Pancreas (tissue), 10 donors: ENCODE measurements at regions not wholly inside any gene's neighbourhood (a gene's known extent, or its start where the extent isn't known, plus 50 kb on each side); places are given as distances from the start of the nearest gene placed in this dataset.
"Not testable (repeated sequence)": the region's sequence is repeated elsewhere in the genome, so short reads cannot be mapped to it uniquely, and the experiment has no call there.

Experiments
- ATAC-seq, 4 donors: fragments of 200-7000 bp; cut with Tn5 transposase; one replicate each; pipeline versions ENCODE4 v1.8.0 to v1.9.1; 2020; ENCODE audit warnings: mild to moderate bottlenecking in 4 of 4, moderate library complexity in 4 of 4
- DNase-seq, 6 donors: peaks; one replicate each; pipeline ENCODE4 v3.0.0-alpha.2; 2020
- FAIRE-seq: peaks from 2 replicates; lab custom pipeline; 2012; peaks lifted over from hg19 to GRCh38; lab: Jason Lieb, UNC
- H3K27ac ChIP-seq, 4 donors: fragments of 200-600 bp; sonication (generic); 1 replicate in 3 of 4; 2 replicates in 1 of 4; pipeline versions ENCODE4 v1.5.0 to v1.8.0; 2020
- H3K27me3 ChIP-seq, 4 donors: fragments of 200-600 bp; one replicate each; pipeline ENCODE4 v1.8.0; 2021
- H3K36me3 ChIP-seq, 3 donors: fragments of 200-600 bp; sonication (generic) in 1 of 3; one replicate each; pipeline versions ENCODE4 v1.5.0 to v1.8.0; 2020 to 2021
- H3K4me1 ChIP-seq, 3 donors: fragments of 200-600 bp; one replicate each; pipeline ENCODE4 v1.8.0; 2021
- H3K4me3 ChIP-seq, 4 donors: fragments of 200-600 bp; sonication (generic) in 2 of 4; one replicate each; pipeline versions ENCODE4 v1.5.0 to v1.8.0; 2020 to 2021
- H3K9me3 ChIP-seq, 4 donors: fragments of 200-600 bp; one replicate each; pipeline ENCODE4 v1.8.0; 2021
- CTCF ChIP-seq, 4 donors: fragments of 200-600 bp; sonication (generic) in 3 of 4; IDR thresholded peaks; one replicate each; pipeline versions ENCODE4 v1.5.0 to v1.8.0; 2021; ENCODE audit warnings: antibody characterized with exemption in 4 of 4
- WGBS, 2 donors: extraction: QIAGEN DNeasy Blood & Tissue Kit; methylation state at CpG; one replicate each; pipeline ENCODE4 v1.1.7; 2013; 5-methylcytosine and 5-hydroxymethylcytosine counted together
- intact Hi-C, 3 donors: fragments of 100-400 bp; cut with DNase I; formaldehyde crosslinking; loops; one replicate each; pipeline versions ENCODE4 v1.11.1 to v1.14.2; 2022
- donor health status: healthy with polysubstance abuse.
- donor health status: DM: no; HTN: no; CAD: no; lungs with moderate emphysema.
- donor health status: DM: no; HTN: no; CAD: no.
- donor health status: control.
- donor health status: control.
- donor health status: Bipolar disorder and iron deficiency.
- donor health status: DM: yes; HTN: yes; CAD: no.
- donor health status: DM: no; HTN: no; CAD: no.
- donor health status: DM: no; HTN: no; CAD: no.
- donor health status: DM: yes; HTN: yes; CAD: no.

GRCh38 chr2:124978597-124978996 is 953.5 kb downstream of the CNTNAP5 start:
- Histone ChIP-seq H3K9me3 (no peaks in the 10 kb centered on the region), H3K36me3 (no peaks in the 10 kb centered on the region), H3K27me3 (no peaks in the 10 kb centered on the region), H3K4me3 (no peak overlapping the region), H3K4me1 (no peaks in the 10 kb centered on the region), H3K27ac (no peak overlapping the region)
- no peak for TF ChIP-seq CTCF (IDR thresholded peaks at IDR 0.05)
- no peak for ATAC-seq
- no peak for DNase-seq
- FAIRE-seq = no peak
- WGBS, 2 donors = 18 to 21% methylated on average over 3 of the region's 3 CpGs
- intact Hi-C loops = no loop called here

GRCh38 chr2:124983595-124983994 is 958.5 kb downstream of the CNTNAP5 start:
- FAIRE-seq (no peak), ATAC-seq (no peak), DNase-seq (no peak)
- no peak overlapping the region for H3K27ac ChIP-seq
- no peak for TF ChIP-seq CTCF (IDR thresholded peaks at IDR 0.05)
- H3K36me3 ChIP-seq = no peaks in the 10 kb centered on the region
- intact Hi-C loops = no loop called here
- no peaks in the 10 kb centered on the region for H3K9me3 ChIP-seq
- H3K27me3 ChIP-seq = no peaks in the 10 kb centered on the region
- H3K4me1 ChIP-seq = no peaks in the 10 kb centered on the region
- H3K4me3 ChIP-seq = no peak overlapping the region

GRCh38 chr2:124985270-124985669 is 960.2 kb downstream of the CNTNAP5 start:
- no peak for TF ChIP-seq CTCF (IDR thresholded peaks at IDR 0.05)
- Histone ChIP-seq H3K27ac (no peak overlapping the region), H3K36me3 (no peaks in the 10 kb centered on the region), H3K4me3 (no peak overlapping the region), H3K9me3 (no peaks in the 10 kb centered on the region), H3K4me1 (no peaks in the 10 kb centered on the region), H3K27me3 (no peaks in the 10 kb centered on the region)
- ATAC-seq (no peak), DNase-seq (no peak), FAIRE-seq (no peak)
- intact Hi-C loops = no loop called here
- 65 to 71% methylated on average over 2 of the region's 2 CpGs for WGBS, 2 donors

- WGBS, 2 donors = 47 to 53% methylated on average over 4 of the region's 4 CpGs
- no peak overlapping the region for H3K27ac ChIP-seq
- intact Hi-C loops = no loop called here
- FAIRE-seq (no peak), DNase-seq (no peak), ATAC-seq (no peak)
- H3K4me3 ChIP-seq = no peak overlapping the region
- no peaks in the 10 kb centered on the region for H3K36me3 ChIP-seq
- TF ChIP-seq CTCF (IDR thresholded peaks at IDR 0.05) = no peak
- H3K27me3 ChIP-seq = no peaks in the 10 kb centered on the region
- H3K4me1 ChIP-seq = no peaks in the 10 kb centered on the region
- no peaks in the 10 kb centered on the region for H3K9me3 ChIP-seq
Observed at GRCh38 chr2:124986136-124986535, 961.0 kb downstream of the CNTNAP5 start.

- intact Hi-C loops, FAIRE-seq, H3K4me3 ChIP-seq, H3K4me1 ChIP-seq, H3K27me3 ChIP-seq, H3K27ac ChIP-seq, H3K9me3 ChIP-seq, ATAC-seq, H3K36me3 ChIP-seq, DNase-seq: not testable (repeated sequence)
- WGBS, 2 donors = 84 to 86% methylated on average over 11 of the region's 11 CpGs
Observed at GRCh38 chr2:124986870-124987269, 961.8 kb downstream of the CNTNAP5 start.

GRCh38 chr2:124987436-124987835 is 962.3 kb downstream of the CNTNAP5 start:
- H3K27ac ChIP-seq, H3K4me3 ChIP-seq, H3K4me1 ChIP-seq, H3K27me3 ChIP-seq, H3K36me3 ChIP-seq, ATAC-seq, FAIRE-seq, intact Hi-C loops, H3K9me3 ChIP-seq: not testable (repeated sequence)
- DNase-seq = peak in 1 of 6 donors; percentile 44
- 93 to 99% methylated on average over 19 to 28 of the region's 28 CpGs for WGBS, 2 donors
